Upper lobe of left lung (tissue), 4 donors: ENCODE measurements at regions not wholly inside any gene's neighbourhood (a gene's known extent, or its start where the extent isn't known, plus 50 kb on each side); places are given as distances from the start of the nearest gene placed in this dataset.

Source experiments
- CTCF ChIP-seq, 6 experiments: fragments of 450-650 bp in 4 of 6; fragments of 200-600 bp in 2 of 6; sonication (generic) in 2 of 6; IDR thresholded peaks; one replicate each; pipeline ENCODE4 v1.5.1; 2016 to 2019; ENCODE audit warnings: antibody characterized with exemption in 6 of 6
- EP300 ChIP-seq, 4 donors: sonication (generic); formaldehyde crosslinking; IDR thresholded peaks; one replicate each; pipeline ENCODE4 v1.5.1; 2017; ENCODE audit warnings: antibody characterized with exemption in 4 of 4, control low read depth in 2 of 4

DNA sequence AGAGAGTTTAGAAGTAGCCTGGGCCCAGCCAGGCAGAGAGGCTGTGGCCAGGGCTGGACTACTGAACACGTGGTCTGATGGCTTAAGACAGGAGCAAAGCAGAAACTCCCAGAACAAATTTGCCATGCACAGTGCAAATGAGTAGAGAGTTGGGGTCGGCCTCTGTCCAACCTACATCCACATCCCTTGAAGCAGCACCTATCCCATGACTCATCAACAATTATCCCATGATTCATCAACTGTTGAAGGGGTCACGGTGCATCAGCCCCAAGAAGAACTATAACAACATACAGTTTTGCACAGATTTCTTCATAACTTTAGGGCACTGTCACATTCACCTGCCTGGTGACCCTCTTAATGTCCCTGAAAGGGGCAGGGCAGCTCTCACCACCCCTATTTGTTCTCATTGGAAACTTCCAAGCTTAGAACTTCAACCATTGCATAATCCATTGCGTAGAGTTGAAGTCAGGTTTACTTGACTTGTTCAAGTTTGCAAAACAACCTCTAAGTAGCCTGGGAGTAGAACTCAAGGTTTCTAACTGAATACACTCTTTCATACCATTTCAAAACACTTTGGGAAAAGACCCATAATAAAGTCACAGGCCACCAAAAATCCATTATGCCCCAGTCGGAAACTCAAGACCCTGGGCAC is 235.2 kb upstream of the CDH5 start:
- TF ChIP-seq EP300 (IDR thresholded peaks at IDR 0.05) (no peak), CTCF (IDR thresholded peaks at IDR 0.05) (no peak)
